Astrocyte of the cerebellum (primary cell): ENCODE measurements at regions not wholly inside any gene's neighbourhood (a gene's known extent, or its start where the extent isn't known, plus 50 kb on each side); places are given as distances from the start of the nearest gene placed in this dataset.

Experiments
- DNase-seq: peaks from one replicate; pipeline ENCODE4 v3.0.0-alpha.2; 2011; ENCODE audit warnings: low read depth
- H3K4me3 ChIP-seq: 2 replicates; pipeline ENCODE4 v1.5.1; 2011; ENCODE audit warnings: mild to moderate bottlenecking, low read depth, low read length, moderate library complexity
- in situ Hi-C: cut with HindIII; loops from 2 replicates; pipeline ENCODE4 v1.10.0; 2017; ENCODE audit warnings: low sequenced_read_pairs
- TF ChIP-seq, protein P1 (sequence below): IDR thresholded peaks from 2 replicates; pipeline ENCODE4 v1.5.1; 2012; ENCODE audit warnings: low read length, low read depth, moderate library complexity, mild to moderate bottlenecking; ENCODE audit errors: missing control alignments

DNA sequence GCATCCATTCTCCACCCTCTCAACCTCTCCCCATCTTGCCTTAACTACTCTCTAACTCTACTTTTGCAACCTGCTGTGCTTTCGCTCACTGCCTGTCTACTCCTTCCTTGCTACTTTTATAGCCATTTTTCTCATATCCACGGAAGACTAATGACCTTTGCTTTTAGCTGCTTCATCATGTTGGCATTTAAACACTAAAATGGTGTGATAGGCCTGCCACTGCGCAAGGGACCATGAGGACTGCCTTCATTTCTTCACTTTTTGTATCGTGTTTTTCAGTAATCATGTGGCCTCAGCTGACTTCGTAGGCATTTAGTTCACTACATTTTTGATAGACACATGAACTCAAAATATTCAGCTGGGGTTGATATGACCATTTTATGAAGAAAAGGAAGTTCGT is 252.1 kb downstream of the BCAT1 start:
- no peak for DNase-seq
- in situ Hi-C loops = no loop called here
- no peak overlapping the region for H3K4me3 ChIP-seq
- TF ChIP-seq, protein P1, sequence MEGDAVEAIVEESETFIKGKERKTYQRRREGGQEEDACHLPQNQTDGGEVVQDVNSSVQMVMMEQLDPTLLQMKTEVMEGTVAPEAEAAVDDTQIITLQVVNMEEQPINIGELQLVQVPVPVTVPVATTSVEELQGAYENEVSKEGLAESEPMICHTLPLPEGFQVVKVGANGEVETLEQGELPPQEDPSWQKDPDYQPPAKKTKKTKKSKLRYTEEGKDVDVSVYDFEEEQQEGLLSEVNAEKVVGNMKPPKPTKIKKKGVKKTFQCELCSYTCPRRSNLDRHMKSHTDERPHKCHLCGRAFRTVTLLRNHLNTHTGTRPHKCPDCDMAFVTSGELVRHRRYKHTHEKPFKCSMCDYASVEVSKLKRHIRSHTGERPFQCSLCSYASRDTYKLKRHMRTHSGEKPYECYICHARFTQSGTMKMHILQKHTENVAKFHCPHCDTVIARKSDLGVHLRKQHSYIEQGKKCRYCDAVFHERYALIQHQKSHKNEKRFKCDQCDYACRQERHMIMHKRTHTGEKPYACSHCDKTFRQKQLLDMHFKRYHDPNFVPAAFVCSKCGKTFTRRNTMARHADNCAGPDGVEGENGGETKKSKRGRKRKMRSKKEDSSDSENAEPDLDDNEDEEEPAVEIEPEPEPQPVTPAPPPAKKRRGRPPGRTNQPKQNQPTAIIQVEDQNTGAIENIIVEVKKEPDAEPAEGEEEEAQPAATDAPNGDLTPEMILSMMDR = no peak

DNA sequence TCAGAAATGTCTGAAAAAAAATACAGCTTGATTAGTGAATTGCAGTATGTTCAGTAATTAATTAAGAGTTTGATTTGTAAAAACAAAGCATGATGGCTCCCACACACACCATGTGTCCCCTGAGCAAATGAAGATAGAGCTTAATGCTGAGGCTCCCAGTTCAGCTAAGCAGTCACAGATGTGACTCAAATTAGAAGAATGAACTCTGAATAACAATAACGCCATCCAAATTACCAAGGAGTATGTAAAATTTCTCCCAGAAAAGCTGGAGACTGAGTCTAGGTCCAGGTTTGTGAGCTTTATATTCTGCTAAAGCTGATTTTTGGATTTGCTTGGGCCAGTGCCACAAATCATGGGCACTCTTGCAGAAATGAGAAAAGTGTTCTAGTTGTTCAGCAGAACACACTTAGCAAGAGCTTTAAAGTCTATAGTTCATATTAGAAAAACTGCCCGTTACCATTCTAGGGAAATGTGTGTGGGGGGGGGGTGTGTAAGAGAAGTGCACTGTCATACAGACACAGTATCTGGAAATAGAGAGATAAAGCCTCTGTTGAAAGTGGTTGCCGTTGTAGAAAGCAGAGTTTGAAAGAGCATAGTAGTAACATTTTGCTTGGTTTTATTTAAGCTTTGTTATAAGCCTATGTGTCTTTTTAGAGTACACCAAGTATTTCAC is 253.1 kb downstream of the BCAT1 start:
- DNase-seq = no peak
- in situ Hi-C loops = no loop called here
- no peak overlapping the region for H3K4me3 ChIP-seq
- TF ChIP-seq, protein P1 = no peak

DNA sequence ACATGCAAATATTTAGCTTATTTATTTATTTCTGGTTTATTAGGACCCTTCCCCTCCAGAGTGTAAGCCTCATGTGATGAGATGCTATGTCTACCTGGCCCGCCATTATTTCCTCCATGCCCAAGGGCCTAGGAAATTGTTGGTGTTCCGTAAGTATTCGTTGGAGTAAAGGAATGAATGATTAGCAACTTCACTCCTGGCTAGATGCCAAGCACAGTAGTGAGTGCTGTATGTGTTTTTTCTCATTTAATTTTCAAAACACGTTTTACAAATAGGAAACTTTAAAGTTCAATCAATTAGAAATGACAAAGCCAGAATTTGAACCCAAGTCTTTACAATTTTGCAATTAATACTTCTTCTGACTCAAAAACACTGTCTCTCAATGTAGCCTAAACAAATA is 253.8 kb downstream of the BCAT1 start:
- TF ChIP-seq, protein P1 = no peak
- H3K4me3 ChIP-seq = no peak overlapping the region
- DNase-seq = no peak
- in situ Hi-C loops = no loop called here

DNA sequence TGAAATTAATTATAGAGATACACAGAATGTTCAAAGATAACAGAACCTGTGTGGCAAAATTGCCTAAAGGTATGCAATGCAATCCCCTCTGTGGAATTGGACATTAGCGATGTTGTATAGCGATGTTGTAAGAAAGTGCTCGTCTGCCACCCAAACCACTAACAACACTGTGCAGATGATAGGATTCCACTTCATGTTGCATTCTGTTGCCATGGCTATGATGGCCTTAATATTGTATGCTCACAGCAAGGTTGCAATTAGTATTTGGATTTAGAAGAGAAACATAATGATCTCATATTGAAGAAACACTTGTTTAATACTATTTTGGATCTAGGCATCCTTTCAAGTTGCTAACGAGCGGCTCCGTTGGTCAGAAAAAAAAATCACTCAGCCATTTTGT is 260.3 kb downstream of the BCAT1 start:
- in situ Hi-C loops = no loop called here
- TF ChIP-seq, protein P1 = no peak
- DNase-seq = no peak
- H3K4me3 ChIP-seq = no peak overlapping the region

DNA sequence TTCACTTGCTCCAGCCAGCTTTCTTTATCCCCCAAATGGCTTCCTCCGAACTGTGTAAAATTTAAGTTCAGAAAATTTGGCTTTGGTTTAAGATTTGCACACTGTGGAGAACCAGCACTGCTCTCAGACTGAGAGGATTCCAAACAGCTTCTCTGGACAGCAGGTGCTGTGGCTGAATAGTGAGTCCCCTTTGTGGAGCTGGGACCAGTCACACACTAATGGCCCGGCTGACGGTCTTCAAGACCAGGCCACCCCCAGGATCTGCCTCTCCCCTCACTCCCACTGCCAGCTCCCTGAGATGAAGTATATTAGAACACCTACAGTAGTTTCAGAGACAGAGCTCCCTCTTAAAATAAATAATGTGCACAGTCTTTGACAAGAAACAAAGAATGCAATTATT is 267.3 kb downstream of the BCAT1 start:
- no peak for DNase-seq
- in situ Hi-C loops = no loop called here
- TF ChIP-seq, protein P1 = no peak

DNA sequence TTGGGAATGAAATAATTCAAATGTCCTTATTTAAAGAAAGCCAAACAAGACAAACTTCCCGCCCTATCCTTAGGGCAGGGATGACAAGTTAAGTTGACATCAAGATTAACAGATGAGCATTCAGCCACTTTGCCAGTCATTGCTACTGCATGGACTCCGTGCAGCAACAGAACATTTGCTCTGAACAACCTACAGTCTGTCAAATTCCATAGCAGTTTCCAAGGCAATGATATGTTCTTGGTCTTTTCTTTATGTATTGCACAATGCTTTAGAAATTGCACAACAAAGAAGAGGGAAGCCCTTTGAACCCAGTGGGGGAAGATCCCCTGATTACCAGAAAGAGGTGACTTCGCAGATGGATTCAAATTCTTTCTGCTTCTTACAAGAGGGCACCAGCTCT is 269.8 kb downstream of the BCAT1 start:
- in situ Hi-C loops = no loop called here
- no peak for DNase-seq

More for the DNA sequence above, 267.3 kb downstream of the BCAT1 start:
- H3K4me3 ChIP-seq = no peak overlapping the region

More for the DNA sequence above, 269.8 kb downstream of the BCAT1 start:
- TF ChIP-seq, protein P1 = no peak
- no peak overlapping the region for H3K4me3 ChIP-seq
